WTC11 (cell line): ENCODE measurements at regions not wholly inside any gene's neighbourhood (a gene's known extent, or its start where the extent isn't known, plus 50 kb on each side); places are given as distances from the start of the nearest gene placed in this dataset.

Source experiments
- CTCF ChIP-seq: fragments of 200-600 bp; IDR thresholded peaks from 2 replicates; pipeline ENCODE4 v1.8.0; 2022; ENCODE audit warnings: antibody characterized with exemption
- NR2C2 ChIP-seq: sonication (generic); formaldehyde crosslinking; IDR thresholded peaks from 2 replicates; pipeline ENCODE4 v1.8.0; 2022; ENCODE audit warnings: mild to moderate bottlenecking, missing genetic modification reagents
- USF2 ChIP-seq: sonication (generic); formaldehyde crosslinking; IDR thresholded peaks from 2 replicates; pipeline ENCODE4 v1.8.1; 2023; ENCODE audit warnings: mild to moderate bottlenecking, missing genetic modification reagents, moderate library complexity
- ZNF121 ChIP-seq: sonication (generic); formaldehyde crosslinking; IDR thresholded peaks from 2 replicates; pipeline ENCODE4 v1.8.0; 2023; ENCODE audit warnings: missing genetic modification reagents

GRCh38 chr5:75951158-75951557 is 132.0 kb upstream of the SV2C start:
- TF ChIP-seq NR2C2 (no peak), USF2 (CRISPR knock-in tag) (no peak), CTCF (no peak), ZNF121 (CRISPR knock-in tag) (no peak)
